ENCODE measurements at regions not wholly inside any gene's neighbourhood (a gene's known extent, or its start where the extent isn't known, plus 50 kb on each side); places are given as distances from the start of the nearest gene placed in this dataset.

DNA sequence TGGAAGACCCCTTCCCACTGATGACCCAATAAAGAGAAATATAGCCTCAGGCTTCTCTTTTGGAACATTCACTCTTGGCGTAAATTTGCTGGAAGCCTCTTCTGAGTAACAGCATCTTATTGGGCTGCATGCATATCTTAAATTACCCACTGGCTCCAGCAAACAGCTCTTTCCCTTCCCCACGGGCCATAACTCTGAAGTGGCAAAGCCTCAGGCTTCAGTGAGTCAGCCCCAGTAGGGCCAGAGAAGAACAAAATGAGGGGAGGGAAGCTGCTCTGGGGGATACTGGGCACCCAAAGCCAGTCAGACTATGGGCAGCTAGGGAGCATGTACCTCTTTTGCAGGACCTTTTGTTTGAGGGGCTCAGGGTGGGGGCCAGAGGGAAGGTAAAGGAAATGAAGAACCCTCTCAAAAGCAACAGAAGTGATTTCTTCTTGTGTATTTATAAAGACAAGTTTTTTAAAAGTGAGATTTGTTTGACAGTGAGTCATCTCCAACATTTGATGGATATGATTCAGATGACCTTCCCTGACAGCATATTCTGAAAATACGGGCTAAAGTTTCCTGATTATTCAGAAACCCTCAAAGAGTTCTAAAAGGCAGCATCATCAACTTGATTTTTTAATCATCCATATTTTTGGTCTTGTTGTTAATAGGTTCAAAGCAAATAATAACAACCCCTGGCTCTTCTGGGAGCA is 203.4 kb downstream of the KIF18A start:
- Histone ChIP-seq H3K9ac (ENCODE audit: control insufficient read depth, insufficient read depth, low read length) (no peak overlapping the region), H3K4me3 (no peak overlapping the region), H3K36me3 (ENCODE audit: control insufficient read depth in 2 of 2, insufficient read depth in 2 of 2, low read length in 1 of 2) (no peaks in the 10 kb centered on the region), H3K4me2 (ENCODE audit: control insufficient read depth, insufficient read depth) (no peak overlapping the region), H3K9me3 (replicated peaks; ENCODE audit: control insufficient read depth, insufficient read depth, low read length) (no peaks in the 10 kb centered on the region), H2AFZ (ENCODE audit: control insufficient read depth, low read depth, low read length) (no peak overlapping the region), H3K27ac (ENCODE audit: control insufficient read depth, insufficient read depth) (no peak overlapping the region), H3K27me3 (replicated peaks in 1 of 2; ENCODE audit: control insufficient read depth in 2 of 2, insufficient read depth in 2 of 2, low read length in 1 of 2) (no peaks in the 10 kb centered on the region; a peak in 1 of 4 replicates), H3K4me1 (ENCODE audit: control insufficient read depth, insufficient read depth, low read length) (no peaks in the 10 kb centered on the region; the same call in 1 of the 2 replicates), H3K79me2 (ENCODE audit: control insufficient read depth, insufficient read depth, low read length) (no peaks in the 10 kb centered on the region), H4K20me1 (ENCODE audit: control insufficient read depth, insufficient read depth) (no peaks in the 10 kb centered on the region)
- BruUV-seq (replicated peaks): no TSS peak
- in situ Hi-C loops (cut with MboI) (no loop called here), intact Hi-C loops (cut with micrococcal nuclease; ENCODE audit: unreplicated experiment) (no loop called here)
- TF ChIP-seq FOXM1 (IDR thresholded peaks at IDR 0.05; ENCODE audit: low read depth, low read length): no peak
- no peak for TF ChIP-seq CREB1 (IDR thresholded peaks at IDR 0.05; ENCODE audit: low read depth)
- TF ChIP-seq PAX5 (IDR thresholded peaks at IDR 0.05; ENCODE audit: borderline replicate concordance, low read depth, low read length): no peak
- no peak for TF ChIP-seq USF1 (IDR thresholded peaks at IDR 0.05; ENCODE audit: borderline replicate concordance, extremely low read length, insufficient read depth, low read depth, low read length)
- TF ChIP-seq HDAC2 (IDR thresholded peaks at IDR 0.05): no peak
- no peak for TF ChIP-seq CHD2 (IDR thresholded peaks at IDR 0.05; ENCODE audit: borderline replicate concordance, low read depth, low read length)
- no peak for TF ChIP-seq CHD1 (IDR thresholded peaks at IDR 0.05; ENCODE audit: low read depth, low read length)
- no peak for TF ChIP-seq MYB (IDR thresholded peaks at IDR 0.05; ENCODE audit: borderline replicate concordance, low read depth, low read length)
- no peak for TF ChIP-seq KLF5 (IDR thresholded peaks at IDR 0.05; ENCODE audit: partially characterized antibody)
- TF ChIP-seq KAT2A (conservative IDR thresholded peaks at IDR 0.05; ENCODE audit: control insufficient read depth, low read depth, low read length): no peak
- TF ChIP-seq EZH2 (IDR thresholded peaks at IDR 0.05; ENCODE audit: borderline replicate concordance, control insufficient read depth, low read depth, low read length): no peak
- no peak for TF ChIP-seq BRCA1 (IDR thresholded peaks at IDR 0.05; ENCODE audit: low read depth, low read length)
- TF ChIP-seq TAF1 (IDR thresholded peaks at IDR 0.05; ENCODE audit: borderline replicate concordance, low read depth, low read length): no peak
- TF ChIP-seq MEF2A (IDR thresholded peaks at IDR 0.05; ENCODE audit: insufficient read depth, low read depth, low read length): no peak
- TF ChIP-seq TCF3 (IDR thresholded peaks at IDR 0.05; ENCODE audit: borderline replicate concordance, insufficient read depth, low read depth, low read length): no peak
- no peak for TF ChIP-seq TARDBP (IDR thresholded peaks at IDR 0.05; ENCODE audit: borderline replicate concordance)
- no peak for TF ChIP-seq NBN (IDR thresholded peaks at IDR 0.05)
- TF ChIP-seq, protein P1, sequence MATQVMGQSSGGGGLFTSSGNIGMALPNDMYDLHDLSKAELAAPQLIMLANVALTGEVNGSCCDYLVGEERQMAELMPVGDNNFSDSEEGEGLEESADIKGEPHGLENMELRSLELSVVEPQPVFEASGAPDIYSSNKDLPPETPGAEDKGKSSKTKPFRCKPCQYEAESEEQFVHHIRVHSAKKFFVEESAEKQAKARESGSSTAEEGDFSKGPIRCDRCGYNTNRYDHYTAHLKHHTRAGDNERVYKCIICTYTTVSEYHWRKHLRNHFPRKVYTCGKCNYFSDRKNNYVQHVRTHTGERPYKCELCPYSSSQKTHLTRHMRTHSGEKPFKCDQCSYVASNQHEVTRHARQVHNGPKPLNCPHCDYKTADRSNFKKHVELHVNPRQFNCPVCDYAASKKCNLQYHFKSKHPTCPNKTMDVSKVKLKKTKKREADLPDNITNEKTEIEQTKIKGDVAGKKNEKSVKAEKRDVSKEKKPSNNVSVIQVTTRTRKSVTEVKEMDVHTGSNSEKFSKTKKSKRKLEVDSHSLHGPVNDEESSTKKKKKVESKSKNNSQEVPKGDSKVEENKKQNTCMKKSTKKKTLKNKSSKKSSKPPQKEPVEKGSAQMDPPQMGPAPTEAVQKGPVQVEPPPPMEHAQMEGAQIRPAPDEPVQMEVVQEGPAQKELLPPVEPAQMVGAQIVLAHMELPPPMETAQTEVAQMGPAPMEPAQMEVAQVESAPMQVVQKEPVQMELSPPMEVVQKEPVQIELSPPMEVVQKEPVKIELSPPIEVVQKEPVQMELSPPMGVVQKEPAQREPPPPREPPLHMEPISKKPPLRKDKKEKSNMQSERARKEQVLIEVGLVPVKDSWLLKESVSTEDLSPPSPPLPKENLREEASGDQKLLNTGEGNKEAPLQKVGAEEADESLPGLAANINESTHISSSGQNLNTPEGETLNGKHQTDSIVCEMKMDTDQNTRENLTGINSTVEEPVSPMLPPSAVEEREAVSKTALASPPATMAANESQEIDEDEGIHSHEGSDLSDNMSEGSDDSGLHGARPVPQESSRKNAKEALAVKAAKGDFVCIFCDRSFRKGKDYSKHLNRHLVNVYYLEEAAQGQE (IDR thresholded peaks at IDR 0.05; ENCODE audit: low read depth, low read length): no peak
- no peak for TF ChIP-seq NR2C2 (IDR thresholded peaks at IDR 0.05; ENCODE audit: borderline replicate concordance, control insufficient read depth, insufficient read length, low read depth)
- TF ChIP-seq CBX5 (IDR thresholded peaks at IDR 0.05; ENCODE audit: low read depth): no peak
- ChIA-PET SMC1A (ENCODE audit: uncharacterized antibody, unreplicated experiment) (no interaction called here), RAD21 (ENCODE audit: unreplicated experiment) (no interaction called here), POLR2A (no interaction called here), CTCF (no interaction called here)
- no peak for DNase-seq (ENCODE audit: low read depth, low spot score)
- no peak for FAIRE-seq
- no peak for ATAC-seq
- WGBS (ENCODE audit: insufficient coverage, insufficient replicate concordance, low lambda C conversion rate, missing lambda C conversion rate): 15% methylated on average over 3 of the region's 3 CpGs
